ENCODE measurements at regions not wholly inside any gene's neighbourhood (a gene's known extent, or its start where the extent isn't known, plus 50 kb on each side); places are given as distances from the start of the nearest gene placed in this dataset.

GRCh38 chr3:109648027-109648426, 310.7 kb upstream of the DPPA4 start:
- no peak overlapping the region for H3K27ac ChIP-seq (ENCODE audit: low read depth in 2 of 2, low read length in 2 of 2)
- H3K9me3 ChIP-seq (ENCODE audit: control insufficient read depth in 2 of 2, low read length in 2 of 2), result no peaks in the 10 kb centered on the region

GRCh38 chr3:109656225-109656624, 318.9 kb upstream of the DPPA4 start:
- Histone ChIP-seq H3K9ac (ENCODE audit: low read depth in 1 of 2, low read length in 2 of 2) (no peak overlapping the region), H3K4me1 (ENCODE audit: control insufficient read depth in 2 of 2, insufficient read depth in 2 of 2, low read length in 2 of 2) (no peaks in the 10 kb centered on the region), H3K4me3 (ENCODE audit: low read length in 2 of 2) (no peak overlapping the region), H3K27me3 (ENCODE audit: control insufficient read depth in 2 of 2, insufficient read depth in 2 of 2, low read length in 2 of 2) (no peaks in the 10 kb centered on the region), H3K27ac (ENCODE audit: low read depth in 2 of 2, low read length in 2 of 2) (no peak overlapping the region), H3K9me3 (ENCODE audit: control insufficient read depth in 2 of 2, low read length in 2 of 2) (no peaks in the 10 kb centered on the region), H3K36me3 (ENCODE audit: control insufficient read depth in 2 of 2, insufficient read depth in 2 of 2, low read length in 2 of 2) (no peaks in the 10 kb centered on the region)

More at GRCh38 chr3:109648027-109648426, 310.7 kb upstream of the DPPA4 start:
- Histone ChIP-seq H3K36me3 (ENCODE audit: control insufficient read depth in 2 of 2, insufficient read depth in 2 of 2, low read length in 2 of 2) (no peaks in the 10 kb centered on the region), H3K27me3 (ENCODE audit: control insufficient read depth in 2 of 2, insufficient read depth in 2 of 2, low read length in 2 of 2) (no peaks in the 10 kb centered on the region), H3K4me1 (ENCODE audit: control insufficient read depth in 2 of 2, insufficient read depth in 2 of 2, low read length in 2 of 2) (no peaks in the 10 kb centered on the region), H3K4me3 (ENCODE audit: low read length in 2 of 2) (no peak overlapping the region), H3K9ac (ENCODE audit: low read depth in 1 of 2, low read length in 2 of 2) (no peak overlapping the region)

GRCh38 chr3:109678600-109678999, 341.3 kb upstream of the DPPA4 start:
- no peaks in the 10 kb centered on the region for H3K27me3 ChIP-seq (ENCODE audit: control insufficient read depth in 2 of 2, insufficient read depth in 2 of 2, low read length in 2 of 2)
- H3K27ac ChIP-seq (ENCODE audit: low read depth in 2 of 2, low read length in 2 of 2), result no peak overlapping the region
- H3K4me3 ChIP-seq (ENCODE audit: low read length in 2 of 2), result no peak overlapping the region
- no peak overlapping the region for H3K9ac ChIP-seq (ENCODE audit: low read depth in 1 of 2, low read length in 2 of 2)
- H3K4me1 ChIP-seq (ENCODE audit: control insufficient read depth in 2 of 2, insufficient read depth in 2 of 2, low read length in 2 of 2), result no peaks in the 10 kb centered on the region
- no peaks in the 10 kb centered on the region for H3K36me3 ChIP-seq (ENCODE audit: control insufficient read depth in 2 of 2, insufficient read depth in 2 of 2, low read length in 2 of 2)
- no peaks in the 10 kb centered on the region for H3K9me3 ChIP-seq (ENCODE audit: control insufficient read depth in 2 of 2, low read length in 2 of 2)

- Histone ChIP-seq H3K4me1 (ENCODE audit: control insufficient read depth in 2 of 2, insufficient read depth in 2 of 2, low read length in 2 of 2) (no peaks in the 10 kb centered on the region), H3K27ac (ENCODE audit: low read depth in 2 of 2, low read length in 2 of 2) (no peak overlapping the region)
These were observed 342.3 kb upstream of the DPPA4 start for GRCh38 chr3:109679664-109680063.

GRCh38 chr3:109683746-109684145, 346.4 kb upstream of the DPPA4 start:
- Histone ChIP-seq H3K27me3 (ENCODE audit: control insufficient read depth in 2 of 2, insufficient read depth in 2 of 2, low read length in 2 of 2) (no peaks in the 10 kb centered on the region), H3K4me1 (ENCODE audit: control insufficient read depth in 2 of 2, insufficient read depth in 2 of 2, low read length in 2 of 2) (no peaks in the 10 kb centered on the region), H3K27ac (ENCODE audit: low read depth in 2 of 2, low read length in 2 of 2) (no peak overlapping the region), H3K9me3 (ENCODE audit: control insufficient read depth in 2 of 2, low read length in 2 of 2) (no peaks in the 10 kb centered on the region), H3K36me3 (ENCODE audit: control insufficient read depth in 2 of 2, insufficient read depth in 2 of 2, low read length in 2 of 2) (no peaks in the 10 kb centered on the region), H3K4me3 (ENCODE audit: low read length in 2 of 2) (no peak overlapping the region), H3K9ac (ENCODE audit: low read depth in 1 of 2, low read length in 2 of 2) (no peak overlapping the region)

More at GRCh38 chr3:109679664-109680063, 342.3 kb upstream of the DPPA4 start:
- Histone ChIP-seq H3K27me3 (ENCODE audit: control insufficient read depth in 2 of 2, insufficient read depth in 2 of 2, low read length in 2 of 2) (no peaks in the 10 kb centered on the region), H3K4me3 (ENCODE audit: low read length in 2 of 2) (no peak overlapping the region), H3K9me3 (ENCODE audit: control insufficient read depth in 2 of 2, low read length in 2 of 2) (no peaks in the 10 kb centered on the region), H3K9ac (ENCODE audit: low read depth in 1 of 2, low read length in 2 of 2) (no peak overlapping the region), H3K36me3 (ENCODE audit: control insufficient read depth in 2 of 2, insufficient read depth in 2 of 2, low read length in 2 of 2) (no peaks in the 10 kb centered on the region)

GRCh38 chr3:109685084-109686079, 348.0 kb upstream of the DPPA4 start:
- H3K4me3 ChIP-seq (ENCODE audit: low read length in 2 of 2), result no peak overlapping the region
- no peaks in the 10 kb centered on the region for H3K4me1 ChIP-seq (ENCODE audit: control insufficient read depth in 2 of 2, insufficient read depth in 2 of 2, low read length in 2 of 2)
- no peaks in the 10 kb centered on the region for H3K36me3 ChIP-seq (ENCODE audit: control insufficient read depth in 2 of 2, insufficient read depth in 2 of 2, low read length in 2 of 2)
- no peaks in the 10 kb centered on the region for H3K27me3 ChIP-seq (ENCODE audit: control insufficient read depth in 2 of 2, insufficient read depth in 2 of 2, low read length in 2 of 2)
- no peak overlapping the region for H3K9ac ChIP-seq (ENCODE audit: low read depth in 1 of 2, low read length in 2 of 2)
- no peak overlapping the region for H3K27ac ChIP-seq (ENCODE audit: low read depth in 2 of 2, low read length in 2 of 2)
- H3K9me3 ChIP-seq (ENCODE audit: control insufficient read depth in 2 of 2, low read length in 2 of 2), result no peaks in the 10 kb centered on the region

- Histone ChIP-seq H3K4me3 (ENCODE audit: low read length in 2 of 2) (no peak overlapping the region), H3K27ac (ENCODE audit: low read depth in 2 of 2, low read length in 2 of 2) (no peak overlapping the region), H3K4me1 (ENCODE audit: control insufficient read depth in 2 of 2, insufficient read depth in 2 of 2, low read length in 2 of 2) (no peaks in the 10 kb centered on the region), H3K9me3 (ENCODE audit: control insufficient read depth in 2 of 2, low read length in 2 of 2) (no peaks in the 10 kb centered on the region), H3K36me3 (ENCODE audit: control insufficient read depth in 2 of 2, insufficient read depth in 2 of 2, low read length in 2 of 2) (no peaks in the 10 kb centered on the region), H3K27me3 (ENCODE audit: control insufficient read depth in 2 of 2, insufficient read depth in 2 of 2, low read length in 2 of 2) (no peaks in the 10 kb centered on the region), H3K9ac (ENCODE audit: low read depth in 1 of 2, low read length in 2 of 2) (no peak overlapping the region)
These were observed 350.3 kb upstream of the DPPA4 start for GRCh38 chr3:109687626-109688025.

- no peak overlapping the region for H3K4me3 ChIP-seq (ENCODE audit: low read length in 2 of 2)
- H3K9me3 ChIP-seq (ENCODE audit: control insufficient read depth in 2 of 2, low read length in 2 of 2), result no peaks in the 10 kb centered on the region
- no peaks in the 10 kb centered on the region for H3K4me1 ChIP-seq (ENCODE audit: control insufficient read depth in 2 of 2, insufficient read depth in 2 of 2, low read length in 2 of 2)
- H3K9ac ChIP-seq (ENCODE audit: low read depth in 1 of 2, low read length in 2 of 2), result no peak overlapping the region
- no peaks in the 10 kb centered on the region for H3K36me3 ChIP-seq (ENCODE audit: control insufficient read depth in 2 of 2, insufficient read depth in 2 of 2, low read length in 2 of 2)
- no peaks in the 10 kb centered on the region for H3K27me3 ChIP-seq (ENCODE audit: control insufficient read depth in 2 of 2, insufficient read depth in 2 of 2, low read length in 2 of 2)
- H3K27ac ChIP-seq (ENCODE audit: low read depth in 2 of 2, low read length in 2 of 2), result no peak overlapping the region
These were observed 359.6 kb upstream of the DPPA4 start for GRCh38 chr3:109696932-109697331.

GRCh38 chr3:109702252-109702651, 364.9 kb upstream of the DPPA4 start:
- no peak overlapping the region for H3K4me3 ChIP-seq (ENCODE audit: low read length in 2 of 2)
- no peaks in the 10 kb centered on the region for H3K4me1 ChIP-seq (ENCODE audit: control insufficient read depth in 2 of 2, insufficient read depth in 2 of 2, low read length in 2 of 2)
- H3K9me3 ChIP-seq (ENCODE audit: control insufficient read depth in 2 of 2, low read length in 2 of 2), result no peaks in the 10 kb centered on the region
- H3K27me3 ChIP-seq (ENCODE audit: control insufficient read depth in 2 of 2, insufficient read depth in 2 of 2, low read length in 2 of 2), result no peaks in the 10 kb centered on the region
- no peaks in the 10 kb centered on the region for H3K36me3 ChIP-seq (ENCODE audit: control insufficient read depth in 2 of 2, insufficient read depth in 2 of 2, low read length in 2 of 2)
- no peak overlapping the region for H3K9ac ChIP-seq (ENCODE audit: low read depth in 1 of 2, low read length in 2 of 2)
- H3K27ac ChIP-seq (ENCODE audit: low read depth in 2 of 2, low read length in 2 of 2), result no peak overlapping the region

- no peaks in the 10 kb centered on the region for H3K27me3 ChIP-seq (ENCODE audit: control insufficient read depth in 2 of 2, insufficient read depth in 2 of 2, low read length in 2 of 2)
- H3K27ac ChIP-seq (ENCODE audit: low read depth in 2 of 2, low read length in 2 of 2), result no peak overlapping the region
- no peaks in the 10 kb centered on the region for H3K36me3 ChIP-seq (ENCODE audit: control insufficient read depth in 2 of 2, insufficient read depth in 2 of 2, low read length in 2 of 2)
- no peak overlapping the region for H3K9ac ChIP-seq (ENCODE audit: low read depth in 1 of 2, low read length in 2 of 2)
- no peaks in the 10 kb centered on the region for H3K4me1 ChIP-seq (ENCODE audit: control insufficient read depth in 2 of 2, insufficient read depth in 2 of 2, low read length in 2 of 2)
- H3K4me3 ChIP-seq (ENCODE audit: low read length in 2 of 2), result no peak overlapping the region
- no peaks in the 10 kb centered on the region for H3K9me3 ChIP-seq (ENCODE audit: control insufficient read depth in 2 of 2, low read length in 2 of 2)
These were observed 365.6 kb upstream of the DPPA4 start for GRCh38 chr3:109702976-109703375.
